Naive thymus-derived CD4-positive, alpha-beta T cell (primary cell): ENCODE measurements at regions not wholly inside any gene's neighbourhood (a gene's known extent, or its start where the extent isn't known, plus 50 kb on each side); places are given as distances from the start of the nearest gene placed in this dataset.
A peak's percentile ranks its signal among the peaks of the same experiment; 100 is the strongest.

Experiments used
- ATAC-seq: fragments of 150-1000 bp; cut with Tn5 transposase; 2 replicates; pipeline ENCODE4 v1.10.0; 2021; ENCODE audit warnings: mild to moderate bottlenecking, moderate library complexity
- CTCF ChIA-PET: fragments of 350-600 bp; sonication (Branson Sonifier 250); formaldehyde crosslinking; loops from one replicate; lab custom pipeline; 2021; ENCODE audit warnings: antibody characterized with exemption; lab: Charles Lee
- POLR2A ChIA-PET: fragments of 350-600 bp; sonication (Branson Sonifier 250); formaldehyde crosslinking; loops from one replicate; lab custom pipeline; 2021; ENCODE audit warnings: antibody characterized with exemption, inconsistent platforms; lab: Charles Lee
- DNase-seq, 9 donors: peaks; one replicate each; pipeline versions ENCODE4 v3.0.0 to v3.0.0-alpha.2; 2020 to 2022; ENCODE audit warnings: mixed read lengths in 1 of 9
- H3K27ac ChIP-seq: one replicate; pipeline ENCODE4 v1.7.0; 2013; ENCODE audit warnings: mild to moderate bottlenecking, low read depth, low read length, moderate library complexity
- H3K27me3 ChIP-seq, 2 donors: one replicate each; pipeline ENCODE4 v1.7.0; 2013; ENCODE audit warnings: low read length in 2 of 2, mild to moderate bottlenecking in 2 of 2, moderate library complexity in 2 of 2; ENCODE audit not compliant: control insufficient read depth in 2 of 2, insufficient read depth in 2 of 2
- H3K36me3 ChIP-seq, 3 experiments: 1 replicate in 2 of 3; 2 replicates in 1 of 3; pipeline ENCODE4 v1.7.0; 2013; ENCODE audit warnings: low read length in 3 of 3, mild to moderate bottlenecking in 3 of 3, moderate library complexity in 1 of 3; ENCODE audit not compliant: insufficient read depth in 3 of 3, control insufficient read depth in 2 of 3
- H3K4me1 ChIP-seq, 2 donors: one replicate each; pipeline ENCODE4 v1.7.0; 2013; ENCODE audit warnings: low read length in 2 of 2, mild to moderate bottlenecking in 2 of 2, moderate library complexity in 1 of 2; ENCODE audit not compliant: control insufficient read depth in 2 of 2, insufficient read depth in 2 of 2
- H3K4me3 ChIP-seq: 2 replicates; pipeline ENCODE4 v1.7.0; 2013; ENCODE audit warnings: mild to moderate bottlenecking, low read length
- H3K9me3 ChIP-seq, 3 experiments: 1 replicate in 2 of 3; 2 replicates in 1 of 3; pipeline ENCODE4 v1.7.0; 2013; ENCODE audit warnings: low read length in 3 of 3; ENCODE audit not compliant: control insufficient read depth in 2 of 3
- H3K27ac Mint-ChIP-seq, 9 donors: one replicate each; pipeline ENCODE4 v1.8.0; 2020 to 2022; ENCODE audit warnings: mixed read lengths in 9 of 9, mild to moderate bottlenecking in 8 of 9, moderate library complexity in 5 of 9, inconsistent platforms in 2 of 9
- H3K27me3 Mint-ChIP-seq, 5 donors: one replicate each; pipeline ENCODE4 v1.8.0; 2021 to 2022; ENCODE audit warnings: mixed read lengths in 5 of 5, mild to moderate bottlenecking in 1 of 5
- H3K36me3 Mint-ChIP-seq, 5 donors: one replicate each; pipeline ENCODE4 v1.8.0; 2020 to 2022; ENCODE audit warnings: mixed read lengths in 5 of 5, mild to moderate bottlenecking in 3 of 5, inconsistent platforms in 1 of 5
- H3K4me1 Mint-ChIP-seq, 7 donors: one replicate each; pipeline ENCODE4 v1.8.0; 2020 to 2022; ENCODE audit warnings: mixed read lengths in 7 of 7, mild to moderate bottlenecking in 3 of 7, inconsistent platforms in 1 of 7
- H3K4me3 Mint-ChIP-seq, 10 donors: one replicate each; pipeline ENCODE4 v1.8.0; 2020 to 2022; ENCODE audit warnings: mild to moderate bottlenecking in 10 of 10, mixed read lengths in 10 of 10, moderate library complexity in 6 of 10, inconsistent platforms in 2 of 10
- H3K9me3 Mint-ChIP-seq, 11 donors: one replicate each; pipeline ENCODE4 v1.8.0; 2020 to 2022; ENCODE audit warnings: mixed read lengths in 11 of 11, mild to moderate bottlenecking in 4 of 11, inconsistent platforms in 1 of 11, moderate library complexity in 1 of 11
- intact Hi-C, 2 donors: fragments of 100-400 bp; cut with micrococcal nuclease; formaldehyde crosslinking; loops; one replicate each; pipeline ENCODE4 v1.15.1; 2023

GRCh38 chr3:72324253-72324811 is 523.9 kb downstream of the SHQ1 start:
- CTCF ChIA-PET: no interaction called here
- Mint-ChIP-seq H3K4me1 (peaks cover 0 to 5% (median 0%) of the 10 kb centered on the region in 7 donors), H3K27ac (no peak overlapping the region), H3K9me3 (peaks cover 0 to 9% (median 0%) of the 10 kb centered on the region in 11 donors), H3K27me3 (peaks cover 0 to 8% (median 0%) of the 10 kb centered on the region in 5 donors), H3K4me3 (no peak overlapping the region), H3K36me3 (peaks cover 0 to 6% (median 0%) of the 10 kb centered on the region in 5 donors)
- no peak for DNase-seq
- H3K36me3 ChIP-seq: no peaks in the 10 kb centered on the region
- no peaks in the 10 kb centered on the region for H3K9me3 ChIP-seq
- H3K4me1 ChIP-seq: no peaks in the 10 kb centered on the region
- intact Hi-C loops: no loop called here
- POLR2A ChIA-PET: no interaction called here
- H3K27me3 ChIP-seq: no peaks in the 10 kb centered on the region
- no peak overlapping the region for H3K27ac ChIP-seq
- no peak overlapping the region for H3K4me3 ChIP-seq
- ATAC-seq: no peak

- POLR2A ChIA-PET: no interaction called here
Observed at GRCh38 chr3:72323773-72324172, 524.5 kb downstream of the SHQ1 start.

DNA sequence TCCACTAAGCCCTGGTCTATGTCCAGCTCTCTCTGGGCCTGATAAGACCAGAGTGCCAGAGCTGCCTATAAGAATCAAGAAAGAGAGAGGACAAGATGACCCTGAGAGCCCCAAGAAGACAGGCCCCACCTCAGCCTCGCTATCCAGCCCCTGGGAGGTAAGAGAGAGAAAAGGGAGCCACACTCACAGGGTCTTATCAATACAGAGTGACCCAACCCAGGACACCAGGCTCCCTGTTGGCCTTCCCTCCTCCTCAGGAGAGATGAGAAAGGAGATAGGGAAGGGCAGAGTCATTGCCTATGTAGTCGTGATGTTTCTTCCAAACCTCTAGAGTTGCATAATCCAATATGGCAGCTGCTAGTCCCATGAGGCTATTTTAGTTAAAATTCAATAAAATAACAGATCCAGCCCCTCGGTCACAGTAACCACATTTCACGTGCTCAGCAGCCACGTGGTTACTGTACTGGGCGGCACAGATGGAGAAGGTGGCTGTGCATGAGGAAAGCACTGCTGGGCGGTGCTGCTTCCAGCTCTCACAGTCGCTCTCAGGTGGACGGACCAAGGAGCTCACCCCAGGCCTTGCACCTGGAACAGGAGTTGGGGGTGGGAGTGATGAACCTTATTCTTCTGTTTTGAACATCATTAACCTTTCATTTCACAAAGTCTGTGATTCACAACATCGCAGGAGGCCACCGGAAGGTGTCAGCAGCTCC is 525.8 kb downstream of the SHQ1 start:
- Histone ChIP-seq H3K36me3 (no peaks in the 10 kb centered on the region), H3K9me3 (no peaks in the 10 kb centered on the region), H3K4me3 (no peak overlapping the region), H3K4me1 (no peaks in the 10 kb centered on the region), H3K27me3 (no peaks in the 10 kb centered on the region), H3K27ac (no peak overlapping the region)
- intact Hi-C loops: no loop called here
- ChIA-PET POLR2A (no interaction called here), CTCF (no interaction called here)
- no peak for DNase-seq
- no peak for ATAC-seq
- Mint-ChIP-seq H3K4me3 (no peak overlapping the region), H3K27ac (no peak overlapping the region), H3K4me1 (no peaks in the 10 kb centered on the region), H3K36me3 (peaks cover 0 to 3% (median 0%) of the 10 kb centered on the region in 5 donors), H3K27me3 (peaks cover 0 to 3% (median 0%) of the 10 kb centered on the region in 5 donors), H3K9me3 (peaks cover 0 to 5% (median 0%) of the 10 kb centered on the region in 11 donors)

More at GRCh38 chr3:72323773-72324172, 524.5 kb downstream of the SHQ1 start:
- H3K9me3 Mint-ChIP-seq: peaks cover 0 to 9% (median 0%) of the 10 kb centered on the region in 11 donors
- intact Hi-C loops: no loop called here
- Histone ChIP-seq H3K4me3 (no peak overlapping the region), H3K36me3 (no peaks in the 10 kb centered on the region), H3K9me3 (no peaks in the 10 kb centered on the region), H3K27me3 (no peaks in the 10 kb centered on the region), H3K27ac (no peak overlapping the region), H3K4me1 (no peaks in the 10 kb centered on the region)
- ATAC-seq: no peak
- H3K27me3 Mint-ChIP-seq: peaks cover 0 to 7% (median 0%) of the 10 kb centered on the region in 5 donors
- DNase-seq: no peak
- CTCF ChIA-PET: no interaction called here
- H3K4me1 Mint-ChIP-seq: peaks cover 0 to 5% (median 0%) of the 10 kb centered on the region in 7 donors
- H3K36me3 Mint-ChIP-seq: peaks cover 0 to 6% (median 0%) of the 10 kb centered on the region in 5 donors
- H3K4me3 Mint-ChIP-seq: no peak overlapping the region
- H3K27ac Mint-ChIP-seq: no peak overlapping the region

DNA sequence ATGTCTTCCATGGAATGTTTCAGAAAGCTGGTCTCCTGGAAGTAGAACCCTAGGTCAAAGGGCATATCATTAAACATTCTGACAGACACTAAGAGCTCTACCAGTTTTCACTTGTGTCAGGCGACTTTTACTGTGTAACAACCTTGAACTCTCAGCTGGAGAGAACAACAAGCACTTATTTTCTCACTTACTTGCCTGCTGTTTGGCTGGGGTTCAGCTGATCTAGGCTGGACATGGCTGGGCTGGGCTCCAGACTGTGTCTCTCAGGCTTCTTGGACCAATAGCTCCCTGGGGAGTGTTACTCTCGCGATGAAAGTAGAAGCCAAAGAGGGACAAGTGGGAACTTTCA is 527.3 kb downstream of the SHQ1 start:
- no peak overlapping the region for H3K27ac Mint-ChIP-seq
- DNase-seq: no peak
- Histone ChIP-seq H3K36me3 (no peaks in the 10 kb centered on the region), H3K9me3 (no peaks in the 10 kb centered on the region), H3K4me1 (no peaks in the 10 kb centered on the region), H3K27ac (no peak overlapping the region), H3K27me3 (no peaks in the 10 kb centered on the region), H3K4me3 (no peak overlapping the region)
- intact Hi-C loops: no loop called here
- H3K9me3 Mint-ChIP-seq: peaks cover 0 to 1% (median 0%) of the 10 kb centered on the region in 11 donors
- H3K4me3 Mint-ChIP-seq: no peak overlapping the region
- POLR2A ChIA-PET: no interaction called here
- CTCF ChIA-PET: no interaction called here
- no peaks in the 10 kb centered on the region for H3K36me3 Mint-ChIP-seq
- no peak for ATAC-seq
- peaks cover 0 to 5% (median 0%) of the 10 kb centered on the region in 7 donors for H3K4me1 Mint-ChIP-seq
- H3K27me3 Mint-ChIP-seq: no peaks in the 10 kb centered on the region

DNA sequence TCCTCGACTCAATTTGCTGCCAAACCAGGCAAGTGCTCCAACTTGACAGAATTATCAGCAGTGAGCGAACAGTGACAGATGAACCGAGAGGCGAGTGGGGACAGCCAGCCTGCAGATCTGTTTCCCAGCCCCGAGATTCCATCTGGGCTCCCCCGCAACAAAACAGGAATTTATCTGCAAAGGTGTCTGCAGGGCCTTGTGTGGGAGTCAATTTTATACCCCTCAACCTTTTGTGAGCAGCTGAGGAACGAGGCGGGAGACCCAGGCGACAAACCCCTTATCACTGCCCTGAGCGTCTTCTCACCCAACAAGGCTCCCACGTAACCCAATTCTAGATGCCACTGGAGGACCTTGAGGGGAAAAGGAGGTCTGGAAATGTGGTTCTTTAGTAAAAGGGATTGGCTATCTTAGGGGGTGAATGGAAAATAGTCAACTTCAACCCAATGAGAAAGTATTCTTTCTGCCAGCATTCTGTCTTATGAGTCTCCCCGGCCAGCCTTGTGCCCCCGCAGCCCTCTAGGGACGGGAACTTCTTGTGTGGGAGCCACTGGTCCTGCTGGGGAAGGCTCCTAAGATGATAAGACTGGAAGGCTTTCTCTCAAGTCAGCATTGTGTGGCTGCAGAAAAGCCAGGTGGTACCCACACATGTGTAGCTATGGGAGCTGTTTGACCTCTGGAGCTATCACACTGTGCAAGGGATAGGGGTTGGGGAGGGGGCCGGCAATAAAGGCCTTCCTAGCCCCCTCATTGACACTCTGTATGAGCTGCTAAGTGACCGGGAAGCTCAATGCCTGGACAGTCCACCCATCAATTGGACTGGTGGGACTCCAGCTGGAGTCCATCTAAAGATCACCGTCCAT is 527.9 kb downstream of the SHQ1 start:
- CTCF ChIA-PET: no interaction called here
- ATAC-seq (no peak), DNase-seq (no peak)
- H3K4me3 Mint-ChIP-seq: no peak overlapping the region
- Histone ChIP-seq H3K4me1 (no peaks in the 10 kb centered on the region), H3K4me3 (no peak overlapping the region), H3K36me3 (no peaks in the 10 kb centered on the region), H3K27me3 (no peaks in the 10 kb centered on the region), H3K9me3 (no peaks in the 10 kb centered on the region), H3K27ac (no peak overlapping the region)
- H3K27me3 Mint-ChIP-seq: no peaks in the 10 kb centered on the region
- POLR2A ChIA-PET: no interaction called here
- peaks cover 0 to 5% (median 0%) of the 10 kb centered on the region in 7 donors for H3K4me1 Mint-ChIP-seq
- no peak overlapping the region for H3K27ac Mint-ChIP-seq
- peaks cover 0 to 1% (median 0%) of the 10 kb centered on the region in 11 donors for H3K9me3 Mint-ChIP-seq
- H3K36me3 Mint-ChIP-seq: no peaks in the 10 kb centered on the region
- intact Hi-C loops: no loop called here

DNA sequence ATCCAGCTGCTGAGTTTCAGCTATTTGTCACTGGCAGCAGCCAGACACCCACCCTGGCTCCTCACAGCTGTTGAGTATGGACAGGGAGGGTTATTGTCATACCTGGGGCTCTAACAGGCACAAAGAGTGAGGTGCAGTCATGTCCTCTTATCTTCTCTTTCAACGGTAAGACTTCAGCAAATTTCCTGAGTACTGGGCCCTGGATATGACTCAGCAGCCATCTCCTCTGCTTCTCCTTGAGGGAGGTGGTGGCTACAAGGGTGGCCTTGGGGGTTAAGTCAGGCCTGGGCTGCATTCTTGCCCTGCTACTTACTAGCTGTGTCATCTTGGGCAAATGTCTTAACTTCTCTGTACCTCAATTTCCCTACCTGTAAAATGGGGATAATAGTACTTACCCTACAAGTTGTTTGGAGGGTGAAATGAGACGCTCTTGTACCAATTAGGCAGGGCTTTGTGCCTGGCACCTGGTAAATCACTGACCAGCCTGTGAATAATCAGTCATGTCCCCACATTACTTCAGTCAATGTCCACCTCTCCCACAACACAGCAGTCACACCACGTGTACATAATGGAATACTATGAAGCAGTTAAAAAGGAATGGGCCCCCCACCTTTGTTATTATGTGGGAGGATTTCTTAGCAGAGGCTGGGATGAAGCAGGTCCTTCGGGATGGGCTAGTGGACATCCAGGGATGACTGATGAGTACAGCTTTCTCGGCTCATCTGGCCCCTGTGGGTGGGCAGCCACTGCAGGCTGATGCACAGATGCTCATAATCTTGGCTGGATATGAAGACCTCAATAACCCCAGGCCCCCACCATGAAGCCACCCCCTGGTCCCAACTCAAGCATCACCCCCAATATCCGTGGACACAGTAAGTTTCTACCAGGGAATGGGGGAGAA is 528.8 kb downstream of the SHQ1 start:
- no peaks in the 10 kb centered on the region for H3K27me3 Mint-ChIP-seq
- ChIA-PET CTCF (no interaction called here), POLR2A (no interaction called here)
- no peak overlapping the region for H3K4me3 ChIP-seq
- intact Hi-C loops: no loop called here
- H3K4me1 ChIP-seq: no peaks in the 10 kb centered on the region
- DNase-seq: no peak
- peak overlapping the region in 1 of 9 donors; percentile 16 for H3K27ac Mint-ChIP-seq
- H3K27me3 ChIP-seq: no peaks in the 10 kb centered on the region
- no peaks in the 10 kb centered on the region for H3K36me3 ChIP-seq
- ATAC-seq: no peak
- H3K4me3 Mint-ChIP-seq: no peak overlapping the region
- H3K27ac ChIP-seq: no peak overlapping the region
- H3K9me3 Mint-ChIP-seq: peaks cover 0 to 3% (median 0%) of the 10 kb centered on the region in 11 donors
- peaks cover 0 to 1% (median 0%) of the 10 kb centered on the region in 5 donors for H3K36me3 Mint-ChIP-seq
- H3K9me3 ChIP-seq: no peaks in the 10 kb centered on the region
- H3K4me1 Mint-ChIP-seq: peaks cover 0 to 5% (median 0%) of the 10 kb centered on the region in 7 donors
